ENCODE measurements at regions not wholly inside any gene's neighbourhood (a gene's known extent, or its start where the extent isn't known, plus 50 kb on each side); places are given as distances from the start of the nearest gene placed in this dataset.

DNA sequence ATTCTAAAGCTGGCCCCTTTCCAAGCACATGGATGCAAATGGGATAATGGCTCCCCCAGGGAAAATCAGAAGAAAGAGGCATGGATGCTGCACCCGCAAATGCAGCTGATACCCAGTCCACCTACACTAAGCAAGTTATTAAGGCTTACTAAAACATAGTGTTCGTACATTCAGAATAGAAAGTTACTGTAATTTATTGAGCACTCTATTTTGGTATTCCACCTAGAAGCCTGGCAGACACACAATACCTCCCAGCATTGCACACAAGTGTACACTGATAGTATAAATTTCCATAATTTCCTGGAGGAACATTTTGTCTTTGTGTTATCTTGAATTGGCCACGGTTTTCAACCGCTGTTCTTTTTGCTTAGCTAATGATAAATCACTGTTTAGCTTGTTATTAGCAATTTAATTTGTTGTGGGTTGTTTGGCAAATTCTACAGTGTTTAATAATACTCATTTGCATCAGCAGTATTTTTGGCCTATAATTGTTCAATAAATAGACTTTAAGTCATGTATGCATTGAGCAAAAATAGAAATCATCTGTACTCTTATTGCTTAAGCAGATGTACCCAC, 94.5 kb upstream of the MRI1 start:
- TF ChIP-seq, protein P1, sequence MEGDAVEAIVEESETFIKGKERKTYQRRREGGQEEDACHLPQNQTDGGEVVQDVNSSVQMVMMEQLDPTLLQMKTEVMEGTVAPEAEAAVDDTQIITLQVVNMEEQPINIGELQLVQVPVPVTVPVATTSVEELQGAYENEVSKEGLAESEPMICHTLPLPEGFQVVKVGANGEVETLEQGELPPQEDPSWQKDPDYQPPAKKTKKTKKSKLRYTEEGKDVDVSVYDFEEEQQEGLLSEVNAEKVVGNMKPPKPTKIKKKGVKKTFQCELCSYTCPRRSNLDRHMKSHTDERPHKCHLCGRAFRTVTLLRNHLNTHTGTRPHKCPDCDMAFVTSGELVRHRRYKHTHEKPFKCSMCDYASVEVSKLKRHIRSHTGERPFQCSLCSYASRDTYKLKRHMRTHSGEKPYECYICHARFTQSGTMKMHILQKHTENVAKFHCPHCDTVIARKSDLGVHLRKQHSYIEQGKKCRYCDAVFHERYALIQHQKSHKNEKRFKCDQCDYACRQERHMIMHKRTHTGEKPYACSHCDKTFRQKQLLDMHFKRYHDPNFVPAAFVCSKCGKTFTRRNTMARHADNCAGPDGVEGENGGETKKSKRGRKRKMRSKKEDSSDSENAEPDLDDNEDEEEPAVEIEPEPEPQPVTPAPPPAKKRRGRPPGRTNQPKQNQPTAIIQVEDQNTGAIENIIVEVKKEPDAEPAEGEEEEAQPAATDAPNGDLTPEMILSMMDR (IDR thresholded peaks at IDR 0.05): no peak
- no peak for TF ChIP-seq POLR2AphosphoS5 (IDR thresholded peaks at IDR 0.05)
- TF ChIP-seq POLR2A (IDR thresholded peaks at IDR 0.05): no peak
- TF ChIP-seq EP300 (IDR thresholded peaks at IDR 0.05): no peak
